ENCODE measurements at regions not wholly inside any gene's neighbourhood (a gene's known extent, or its start where the extent isn't known, plus 50 kb on each side); places are given as distances from the start of the nearest gene placed in this dataset.

DNA sequence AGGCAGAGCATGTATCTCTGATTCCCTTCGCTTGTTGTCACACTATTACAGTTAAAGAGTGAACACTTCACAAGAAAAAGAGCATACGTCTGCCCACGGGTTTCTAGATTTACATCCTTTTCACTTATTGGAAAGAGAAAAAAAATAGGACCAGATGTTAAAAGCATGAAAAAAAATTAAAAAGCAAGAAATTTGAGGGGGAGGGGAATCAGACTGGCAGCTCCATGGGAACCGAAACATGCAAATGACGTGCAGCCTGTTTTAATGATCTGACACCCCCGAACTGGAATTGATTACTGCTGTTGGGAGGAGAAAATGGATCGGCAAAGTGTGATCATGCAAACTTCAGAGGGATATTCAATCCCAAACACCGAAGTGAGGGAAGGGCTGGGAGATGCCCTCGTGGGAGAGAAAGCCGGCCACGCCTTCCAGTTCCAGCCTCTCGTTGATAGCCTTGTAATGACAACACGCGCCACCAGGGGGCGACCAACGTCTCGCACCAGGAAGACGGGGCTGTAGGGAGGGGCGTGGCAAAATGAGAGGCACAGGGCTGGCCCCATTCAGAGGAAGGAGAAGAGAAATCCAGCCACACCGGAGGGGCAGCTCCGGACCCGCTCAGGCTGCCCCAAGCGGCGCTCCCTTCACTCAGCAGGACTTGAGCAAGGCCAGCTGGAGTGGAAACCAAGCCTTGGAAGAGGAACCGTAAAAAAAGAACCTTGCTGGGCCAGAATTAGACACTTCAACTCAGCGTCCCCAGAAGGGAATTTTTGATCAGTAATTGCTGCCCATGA is 53.8 kb upstream of the SYT13 start:
- H3K27ac ChIP-seq, result no peak overlapping the region
- TF ChIP-seq ZFX (IDR thresholded peaks at IDR 0.05) (no peak), CTCF (conservative IDR thresholded peaks at IDR 0.05) (peak; percentile 98)

DNA sequence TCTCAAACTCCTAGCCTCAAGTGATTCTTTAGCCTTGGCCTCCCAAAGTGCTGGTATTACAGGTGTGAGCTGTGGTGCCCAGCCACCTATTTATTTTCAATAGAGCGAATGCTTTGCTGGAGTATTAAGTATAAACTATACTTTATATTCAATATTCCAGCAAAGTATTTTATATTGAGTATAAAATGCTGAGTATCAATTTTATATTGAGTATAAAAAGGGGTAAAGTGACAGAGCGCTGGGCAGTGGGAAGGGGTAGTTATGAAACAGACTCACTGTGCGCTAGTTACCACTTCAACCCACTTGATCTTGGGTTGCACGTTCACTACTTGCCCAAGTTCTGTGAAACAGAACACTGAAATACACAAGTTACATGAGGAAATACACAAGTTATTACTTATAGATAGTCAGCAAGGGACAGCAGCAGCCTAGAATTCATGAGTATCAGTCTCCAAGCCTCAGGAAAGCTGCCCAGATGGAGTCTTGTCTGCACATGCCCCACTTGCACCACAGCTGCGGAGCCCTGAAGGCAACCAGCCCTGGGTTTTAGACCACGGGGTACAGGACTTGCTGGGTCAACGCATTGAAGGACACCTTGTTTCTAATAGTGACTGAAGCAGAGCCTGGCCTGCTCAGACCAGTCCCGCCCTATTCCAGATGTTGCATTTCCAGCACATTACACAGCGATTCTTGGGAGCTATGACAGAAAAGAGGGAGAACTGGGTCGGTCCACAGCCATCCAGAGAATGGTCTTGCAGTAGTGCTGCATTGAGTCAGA is 51.6 kb upstream of the SYT13 start:
- no peak overlapping the region for H3K27ac ChIP-seq
- TF ChIP-seq CTCF (conservative IDR thresholded peaks at IDR 0.05) (no peak), ZFX (IDR thresholded peaks at IDR 0.05) (no peak)

GRCh38 chr11:45336136-45336535 is 50.0 kb upstream of the SYT13 start:
- H3K27ac ChIP-seq, result no peak overlapping the region
- TF ChIP-seq ZFX (IDR thresholded peaks at IDR 0.05) (no peak), CTCF (conservative IDR thresholded peaks at IDR 0.05) (no peak)

All from C4-2B (cell line).